HepG2 (cell line): ENCODE measurements at regions not wholly inside any gene's neighbourhood (a gene's known extent, or its start where the extent isn't known, plus 50 kb on each side); places are given as distances from the start of the nearest gene placed in this dataset.

ENCODE experiments used
- CEBPB ChIP-seq: IDR thresholded peaks from 2 replicates; pipeline ENCODE4 v1.6.1; 2011; ENCODE audit warnings: low read depth, low read length, improper control_type of control experiment, borderline replicate concordance
- CREB3 ChIP-seq: sonication (generic); formaldehyde crosslinking; IDR thresholded peaks from 2 replicates; pipeline ENCODE4 v1.5.0; 2020; ENCODE audit warnings: missing genetic modification reagents
- CTCF ChIP-seq: sonication (generic); formaldehyde crosslinking; IDR thresholded peaks from 2 replicates; pipeline ENCODE4 v1.5.0; 2020; ENCODE audit warnings: mild to moderate bottlenecking, missing genetic modification reagents, moderate library complexity
- DDIT3 ChIP-seq: sonication (generic); formaldehyde crosslinking; IDR thresholded peaks from 2 replicates; pipeline ENCODE4 v1.4.0; 2020; ENCODE audit warnings: mild to moderate bottlenecking, missing genetic modification reagents
- NFRKB ChIP-seq: fragments of 450-650 bp; IDR thresholded peaks from 2 replicates; pipeline ENCODE4 v1.6.1; 2017
- REXO4 ChIP-seq: sonication (generic); formaldehyde crosslinking; IDR thresholded peaks from 2 replicates; pipeline ENCODE4 v1.8.0; 2022; ENCODE audit warnings: missing genetic modification reagents, mild to moderate bottlenecking, borderline replicate concordance
- TAF1 ChIP-seq: sonication (generic); formaldehyde crosslinking; IDR thresholded peaks from 2 replicates; pipeline ENCODE4 v1.4.0; 2020; ENCODE audit warnings: missing genetic modification reagents
- TGIF2 ChIP-seq: IDR thresholded peaks from 2 replicates; pipeline ENCODE4 v1.6.1; 2016; ENCODE audit warnings: control low read depth, missing compliant biosample characterization
- TRIM24 ChIP-seq: sonication (generic); formaldehyde crosslinking; IDR thresholded peaks from 2 replicates; pipeline ENCODE4 v1.8.0; 2022; ENCODE audit warnings: mild to moderate bottlenecking, missing genetic modification reagents
- ZFY ChIP-seq: sonication (generic); formaldehyde crosslinking; IDR thresholded peaks from 2 replicates; pipeline ENCODE4 v1.4.0; 2020; ENCODE audit warnings: missing genetic modification reagents
- ZNF260 ChIP-seq: sonication (generic); formaldehyde crosslinking; IDR thresholded peaks from 2 replicates; pipeline ENCODE4 v1.4.0; 2020; ENCODE audit warnings: missing genetic modification reagents, low read depth, mild to moderate bottlenecking, borderline replicate concordance
- ZNF737 ChIP-seq: sonication (generic); formaldehyde crosslinking; IDR thresholded peaks from 2 replicates; pipeline ENCODE4 v1.5.0; 2020; ENCODE audit warnings: missing genetic modification reagents, mild to moderate bottlenecking, borderline replicate concordance

DNA sequence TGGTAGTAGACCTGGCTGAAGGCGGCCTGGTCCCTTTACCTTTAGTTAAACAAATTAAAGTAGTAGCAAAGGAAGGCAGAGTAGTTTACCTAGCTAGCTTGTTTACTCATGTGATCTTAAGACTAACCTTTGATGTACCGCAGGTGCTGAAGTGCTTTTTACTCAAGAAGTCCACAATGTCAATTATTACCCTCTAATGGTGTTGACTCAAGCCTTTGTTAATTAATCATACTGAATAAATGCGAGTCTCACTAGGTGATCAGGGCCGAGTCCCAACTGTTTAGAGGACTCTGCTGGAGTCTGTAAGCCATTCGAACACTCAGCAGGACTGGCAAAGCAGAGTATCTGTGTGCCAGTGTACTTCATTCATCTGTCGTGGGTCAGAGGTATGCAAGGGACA lies 381.1 kb upstream of the NCAM2 start:
- no peak for TF ChIP-seq TGIF2 (CRISPR knock-in tag)
- no peak for TF ChIP-seq CREB3 (CRISPR knock-in tag)
- no peak for TF ChIP-seq CTCF (CRISPR knock-in tag)
- TF ChIP-seq CEBPB = no peak
- TF ChIP-seq ZNF260 (CRISPR knock-in tag) = no peak
- no peak for TF ChIP-seq ZNF737 (CRISPR knock-in tag)
- TF ChIP-seq ZFY = no peak
- TF ChIP-seq NFRKB = no peak
- no peak for TF ChIP-seq TAF1 (CRISPR knock-in tag)
- TF ChIP-seq REXO4 (CRISPR knock-in tag) = no peak
- TF ChIP-seq TRIM24 (CRISPR knock-in tag) = no peak
- no peak for TF ChIP-seq DDIT3
